Hippocampal formation (tissue), 2 donors: ENCODE measurements at regions not wholly inside any gene's neighbourhood (a gene's known extent, or its start where the extent isn't known, plus 50 kb on each side); places are given as distances from the start of the nearest gene placed in this dataset.

Experiments
- DNase-seq, 2 donors: peaks; one replicate each; lab custom pipeline; 2025; lab: John Stamatoyannopoulos, UW

DNA sequence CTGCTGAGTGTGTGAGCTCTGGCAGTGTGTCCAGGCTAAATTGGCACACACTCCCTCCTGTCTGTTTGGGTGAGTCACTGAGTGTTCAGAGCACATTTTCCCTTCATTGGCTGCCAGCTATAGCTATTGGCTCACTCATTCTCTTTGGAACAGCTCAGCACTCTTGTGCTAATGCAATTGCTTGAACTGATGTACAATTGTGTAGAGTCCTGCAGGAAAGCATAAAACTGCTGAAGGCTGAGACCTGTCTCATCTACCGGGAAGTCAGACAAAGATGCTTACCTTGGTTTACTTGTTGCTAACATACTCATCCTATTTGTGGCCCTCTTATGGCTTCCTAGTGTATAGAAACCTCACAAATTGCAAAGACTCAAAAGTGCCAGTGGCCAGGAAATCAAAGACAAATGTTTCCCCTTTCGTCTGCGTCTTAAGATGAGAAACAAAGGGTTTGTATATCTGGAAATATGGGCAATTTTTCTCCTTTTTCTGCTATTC is 351.0 kb downstream of the BCKDHB start:
- peak; percentile 44 to 73 for DNase-seq

GRCh38 chr6:80456724-80457438 is 350.4 kb downstream of the BCKDHB start:
- DNase-seq = no peak

DNA sequence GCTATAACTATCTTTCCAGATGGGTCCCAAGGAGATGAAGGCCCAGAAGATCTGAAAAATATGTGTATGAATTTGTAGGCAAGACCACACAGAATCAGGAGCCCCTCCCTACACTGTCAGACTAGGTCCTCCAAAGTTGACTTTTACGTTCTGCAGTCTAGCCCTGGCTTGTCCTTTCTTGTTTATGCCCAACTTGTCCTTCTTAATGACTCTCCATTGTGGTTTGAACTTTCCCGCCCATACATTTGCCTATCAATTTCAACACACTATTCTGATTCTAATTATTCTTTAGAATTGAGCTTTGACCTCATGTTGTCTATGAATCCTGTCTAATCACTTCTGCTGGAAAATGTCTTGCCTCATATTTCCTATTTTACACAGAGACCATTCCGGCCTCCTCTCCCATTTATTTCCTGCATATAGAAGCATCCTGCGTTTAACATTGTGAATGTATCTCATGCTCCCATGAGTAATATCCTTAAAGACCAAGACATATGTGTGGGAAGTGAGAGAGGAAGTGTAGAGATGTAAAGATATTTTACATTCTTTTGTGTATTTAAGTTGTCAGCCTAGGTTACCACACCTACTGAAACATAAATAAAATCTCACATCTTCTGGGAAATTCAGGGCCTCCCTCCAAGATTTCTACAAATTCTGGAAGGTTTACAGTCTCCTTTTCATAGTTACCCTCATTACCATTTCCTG is 348.3 kb downstream of the BCKDHB start:
- no peak for DNase-seq

DNA sequence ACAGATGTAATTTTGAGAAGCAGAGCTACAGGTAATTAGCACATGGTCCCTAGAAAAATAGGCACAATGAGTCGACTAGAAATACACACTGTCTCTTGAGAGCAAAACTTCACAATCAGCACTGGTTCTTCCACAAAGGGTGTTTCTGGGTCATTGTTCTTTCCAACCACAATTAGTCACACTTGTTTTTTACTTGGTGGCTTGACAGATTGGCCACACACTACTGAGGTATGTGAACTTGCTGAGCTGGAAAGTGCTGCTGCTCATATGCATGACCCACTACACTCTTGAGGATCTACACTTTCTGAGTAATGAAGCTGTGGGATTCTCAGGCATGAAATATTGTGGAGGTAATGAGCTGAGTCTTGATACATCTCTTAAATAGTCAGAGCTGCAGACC is 347.7 kb downstream of the BCKDHB start:
- DNase-seq = no peak

DNA sequence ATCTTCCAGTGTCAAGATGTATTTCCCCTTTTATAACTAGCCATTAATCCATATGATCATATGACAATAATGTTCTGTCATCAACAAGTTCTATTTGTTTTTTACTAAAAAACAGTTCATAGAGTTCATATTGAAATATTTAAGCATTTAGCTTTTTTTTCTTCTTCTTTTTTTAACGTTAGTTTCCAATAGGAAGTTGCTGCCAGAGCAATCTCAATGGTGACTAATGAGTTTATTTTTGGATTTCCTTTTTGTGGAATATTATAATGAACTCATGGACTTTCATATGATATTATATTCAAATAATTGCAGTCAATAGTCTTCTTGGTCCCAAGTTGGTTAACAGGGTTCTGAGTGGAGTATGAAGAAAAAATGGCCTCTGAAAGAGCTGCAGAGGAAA is 343.3 kb downstream of the BCKDHB start:
- no peak for DNase-seq

DNA sequence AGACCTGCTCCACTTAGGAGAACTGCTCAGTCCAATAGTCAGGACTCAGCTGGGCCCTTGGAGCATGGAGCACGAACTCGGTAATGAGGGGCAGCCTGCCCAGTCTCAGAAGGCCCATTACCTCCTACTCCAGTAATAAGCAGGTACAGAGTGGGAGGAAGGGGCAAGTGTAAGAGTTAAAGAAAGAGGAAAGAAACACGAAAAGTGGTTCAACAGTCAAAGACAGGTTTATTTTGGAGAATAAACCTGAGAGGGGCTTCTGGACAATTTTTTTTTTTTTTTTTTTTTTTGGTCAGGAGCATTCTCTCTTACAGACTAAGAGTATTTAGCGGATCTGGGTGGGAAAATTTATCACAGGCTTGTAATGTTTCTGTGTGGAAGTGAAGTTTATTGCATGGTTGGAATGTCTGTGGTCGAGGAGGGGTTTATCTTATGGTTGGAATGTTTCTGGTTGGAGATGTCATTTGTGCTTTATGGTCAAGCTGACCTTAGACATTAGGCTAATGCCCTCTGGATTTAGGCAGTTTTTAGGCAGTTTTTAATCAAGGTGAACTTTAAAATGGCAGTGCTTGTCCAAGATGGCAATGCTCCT is 340.1 kb downstream of the BCKDHB start:
- DNase-seq = no peak

DNA sequence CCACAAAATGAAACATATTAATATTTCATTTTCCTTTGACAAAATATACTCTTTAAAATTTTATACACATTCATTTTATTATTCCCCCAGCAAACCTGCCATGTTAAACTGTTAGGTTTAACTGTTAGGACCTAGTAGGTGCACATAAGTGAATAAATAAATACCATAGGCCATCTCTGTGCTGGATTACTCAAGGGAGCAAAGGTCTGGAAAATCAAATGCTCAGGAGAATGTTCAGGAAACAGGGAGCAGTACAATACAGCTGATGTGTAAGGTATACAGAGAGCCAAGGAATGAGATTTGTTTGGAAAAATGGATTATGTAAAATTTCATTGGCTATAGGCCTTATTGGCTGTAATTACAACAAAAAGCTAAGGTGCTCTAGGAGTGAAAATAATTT is 339.3 kb downstream of the BCKDHB start:
- DNase-seq = no peak

GRCh38 chr6:80442366-80442765 is 335.9 kb downstream of the BCKDHB start:
- DNase-seq = no peak

DNA sequence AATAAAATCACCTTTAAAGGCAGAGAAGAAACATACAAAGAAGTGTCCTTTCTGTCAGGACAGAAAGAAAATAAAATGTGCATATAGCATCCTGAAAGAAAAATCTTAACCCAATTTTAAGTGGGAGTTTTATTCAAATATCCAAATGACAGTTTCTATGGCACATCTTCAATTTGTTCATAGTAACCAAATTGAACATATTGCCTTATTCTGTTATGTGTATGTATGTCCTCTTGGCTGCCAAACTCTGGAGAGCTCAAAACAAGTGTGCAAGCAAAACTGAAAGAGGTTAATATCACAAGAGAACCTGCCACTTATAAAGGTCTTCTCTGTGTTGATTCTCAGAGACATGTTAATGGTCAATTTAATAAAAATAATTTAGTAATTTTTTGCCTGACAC is 334.7 kb downstream of the BCKDHB start:
- no peak for DNase-seq

GRCh38 chr6:80440496-80441115 is 334.1 kb downstream of the BCKDHB start:
- DNase-seq = no peak

- DNase-seq = no peak
Observed at GRCh38 chr6:80439721-80440470, 333.4 kb downstream of the BCKDHB start.

DNA sequence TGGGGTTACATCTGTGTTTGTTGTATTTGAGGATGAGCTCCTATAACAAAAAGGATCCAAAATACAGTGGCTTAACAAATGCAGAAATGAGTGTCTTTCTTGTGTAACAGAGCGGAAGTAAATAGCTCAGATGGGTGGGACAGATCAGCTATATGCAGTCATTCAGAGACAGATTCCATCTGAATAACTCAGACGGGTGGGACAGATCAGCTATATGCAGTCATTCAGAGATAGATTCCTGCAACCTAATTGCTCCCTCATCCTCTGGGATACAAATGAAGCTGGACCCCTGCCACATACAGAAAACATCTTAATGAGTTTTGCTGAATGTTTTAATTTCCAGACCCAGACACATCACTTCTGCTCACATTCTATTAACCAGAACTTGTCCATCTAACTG is 332.3 kb downstream of the BCKDHB start:
- DNase-seq = no peak

GRCh38 chr6:80437801-80438200 is 331.3 kb downstream of the BCKDHB start:
- no peak for DNase-seq

DNA sequence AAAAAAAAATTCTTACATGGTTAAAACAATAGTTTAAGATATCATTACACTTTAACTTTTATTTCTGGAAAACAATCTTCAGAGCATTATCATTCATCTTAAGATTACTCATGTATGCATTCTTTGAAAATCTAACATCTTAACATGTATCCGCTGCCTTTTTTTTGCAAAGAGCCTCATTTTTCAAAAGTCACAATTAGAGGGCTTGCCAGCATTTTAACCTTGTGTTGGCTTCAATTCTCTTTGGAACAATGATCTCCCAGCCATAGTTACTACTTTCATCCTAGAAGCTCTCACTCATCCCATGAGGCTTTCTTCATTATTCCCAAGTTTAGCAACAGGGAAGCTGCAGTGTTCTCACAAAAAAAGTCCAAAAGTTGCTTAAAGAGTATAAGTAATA is 330.8 kb downstream of the BCKDHB start:
- DNase-seq = no peak

- no peak for DNase-seq
Observed at GRCh38 chr6:80436663-80437062, 330.2 kb downstream of the BCKDHB start.

- no peak for DNase-seq
Observed at GRCh38 chr6:80435457-80435856, 329.0 kb downstream of the BCKDHB start.

DNA sequence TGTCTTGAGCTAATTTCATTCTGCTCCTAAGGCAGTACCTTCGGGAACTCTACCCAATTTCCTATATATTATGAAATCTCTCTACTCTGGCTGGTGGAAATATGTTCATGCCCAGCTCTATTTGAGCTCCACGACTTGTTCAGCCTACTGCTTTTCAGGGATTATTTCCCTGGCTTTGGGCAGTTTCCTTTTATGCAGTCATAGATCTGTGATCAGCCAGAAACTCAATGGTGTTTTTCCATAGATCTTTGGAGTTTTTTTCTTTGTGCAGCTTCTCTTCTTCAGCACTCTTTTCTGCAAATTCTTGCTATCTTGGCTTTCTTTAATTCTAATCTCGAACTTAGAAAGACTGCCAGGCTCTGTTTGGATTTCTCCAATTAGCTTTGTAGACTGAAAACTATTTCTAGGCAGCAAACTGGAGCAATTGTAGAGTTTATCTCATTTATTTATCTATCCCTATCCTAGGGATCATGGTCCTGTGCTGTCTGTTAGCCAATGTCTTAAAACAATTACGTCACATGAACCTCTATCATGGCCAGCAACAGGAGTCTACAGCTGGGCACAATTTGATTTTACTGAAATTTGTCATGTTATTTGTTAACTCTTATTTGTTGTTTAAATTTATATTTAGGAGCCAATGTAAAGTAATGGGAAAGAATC is 328.4 kb downstream of the BCKDHB start:
- DNase-seq = no peak

DNA sequence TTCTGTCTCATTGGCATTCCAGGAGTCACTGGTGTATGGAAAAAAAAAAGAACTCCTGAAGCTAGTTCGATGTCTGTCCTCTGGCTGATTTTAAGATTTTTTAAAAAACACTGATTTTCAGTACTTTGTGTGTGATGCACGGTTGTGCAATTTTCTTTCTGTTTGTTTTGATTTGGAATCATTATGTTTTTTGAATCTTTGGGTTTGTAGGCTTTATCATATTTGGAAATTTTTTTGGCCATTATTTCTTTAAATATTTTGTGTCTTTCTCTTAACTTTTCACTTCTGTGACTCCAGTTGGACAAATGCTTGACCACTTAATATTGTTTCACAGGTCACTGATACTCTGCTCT is 327.2 kb downstream of the BCKDHB start:
- DNase-seq = no peak

DNA sequence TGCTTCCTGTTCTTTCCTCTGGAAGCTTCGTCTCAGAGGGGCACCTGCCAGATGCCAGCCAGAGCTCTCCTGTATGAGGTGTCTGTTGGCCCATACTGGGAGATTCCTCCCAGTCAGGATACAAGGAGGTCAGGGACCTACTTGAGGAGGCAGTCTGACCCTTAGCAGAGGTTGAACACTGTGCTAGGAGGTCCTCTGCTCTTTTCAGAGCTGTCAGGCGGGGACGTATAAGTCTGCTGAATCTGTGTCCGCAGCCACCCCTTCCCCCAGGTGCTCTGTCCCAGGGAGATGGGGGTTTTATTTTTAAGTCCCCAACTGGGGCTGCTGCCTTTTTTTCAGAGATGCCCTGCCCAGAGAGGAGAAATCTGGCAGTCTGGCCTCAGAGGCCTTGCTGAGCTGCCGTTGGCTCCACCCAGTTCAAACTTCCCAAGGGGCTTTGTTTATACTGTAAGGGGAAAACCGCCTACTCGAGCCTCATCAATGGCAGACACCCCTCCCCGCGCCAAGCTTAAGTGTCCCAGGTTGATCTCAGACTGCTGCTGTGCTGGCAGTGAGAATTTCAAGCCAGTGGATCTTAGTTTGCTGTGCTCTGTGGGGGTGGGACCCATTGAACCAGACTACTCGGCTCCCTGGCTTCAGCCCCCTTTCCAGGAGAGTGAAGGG is 326.7 kb downstream of the BCKDHB start:
- no peak for DNase-seq

GRCh38 chr6:80425089-80425823 is 318.8 kb downstream of the BCKDHB start:
- DNase-seq = no peak
